Activated B cell treated with CpG ODN at 0.5 μM for 24 hours (primary cell): ENCODE measurements at regions not wholly inside any gene's neighbourhood (a gene's known extent, or its start where the extent isn't known, plus 50 kb on each side); places are given as distances from the start of the nearest gene placed in this dataset.

ENCODE experiments used
- ATAC-seq: fragments of 200-7000 bp; cut with Tn5 transposase; one replicate; pipeline ENCODE4 v1.10.0; 2021; ENCODE audit warnings: low read depth, mild to moderate bottlenecking, moderate library complexity
- CTCF ChIA-PET: fragments of 350-600 bp; sonication (Branson Sonifier 250); formaldehyde crosslinking; loops from one replicate; lab custom pipeline; 2021; ENCODE audit warnings: antibody characterized with exemption; lab: Charles Lee
- POLR2A ChIA-PET: fragments of 350-600 bp; sonication (Branson Sonifier 250); formaldehyde crosslinking; loops from one replicate; lab custom pipeline; 2021; ENCODE audit warnings: antibody characterized with exemption; lab: Charles Lee
- DNase-seq: peaks from one replicate; pipeline ENCODE4 v3.0.0; 2022
- H3K27ac Mint-ChIP-seq: one replicate; pipeline ENCODE4 v1.8.0; 2020; ENCODE audit warnings: mixed read lengths
- H3K27me3 Mint-ChIP-seq: one replicate; pipeline ENCODE4 v1.8.0; 2021; ENCODE audit warnings: mixed read lengths
- H3K36me3 Mint-ChIP-seq: one replicate; pipeline ENCODE4 v1.8.0; 2021; ENCODE audit warnings: low read depth, mixed read lengths
- H3K4me1 Mint-ChIP-seq: one replicate; pipeline ENCODE4 v1.8.0; 2021; ENCODE audit warnings: mixed read lengths
- H3K4me3 Mint-ChIP-seq: one replicate; pipeline ENCODE4 v1.8.0; 2020; ENCODE audit warnings: mild to moderate bottlenecking, mixed read lengths
- H3K9me3 Mint-ChIP-seq: one replicate; pipeline ENCODE4 v1.8.0; 2020; ENCODE audit warnings: mixed read lengths
- CTCF ChIP-seq: fragments of 200-600 bp; IDR thresholded peaks from one replicate; pipeline ENCODE4 v1.8.0; 2022; ENCODE audit warnings: antibody characterized with exemption, mild to moderate bottlenecking
- intact Hi-C: fragments of 100-400 bp; cut with micrococcal nuclease; formaldehyde crosslinking; loops from one replicate; pipeline ENCODE4 v1.15.1; 2024

DNA sequence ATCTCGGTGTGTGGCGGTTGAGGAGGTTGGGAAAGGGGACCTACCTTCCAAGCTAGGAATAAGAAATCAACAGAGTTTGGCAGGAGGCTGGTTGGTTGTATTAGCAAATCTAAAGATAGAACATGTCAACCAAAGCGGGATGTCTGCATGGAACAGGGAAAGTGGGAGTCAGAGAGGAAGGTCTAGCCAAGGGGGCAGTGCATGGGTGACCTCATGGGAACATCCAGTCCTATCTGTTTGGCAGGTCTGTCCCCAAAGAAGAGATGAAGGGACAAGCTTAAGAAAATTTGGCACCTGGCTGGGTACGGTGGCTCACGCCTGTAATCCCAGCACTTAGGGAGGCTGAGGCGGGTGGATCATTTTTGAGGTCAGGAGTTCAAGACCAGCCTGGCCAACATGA lies 118.7 kb upstream of the TSC22D1 start:
- intact Hi-C loops: no loop called here
- no peak overlapping the region for H3K27ac Mint-ChIP-seq
- no peaks in the 10 kb centered on the region for H3K9me3 Mint-ChIP-seq
- H3K4me1 Mint-ChIP-seq: no peaks in the 10 kb centered on the region
- ATAC-seq (no peak), DNase-seq (no peak)
- ChIA-PET POLR2A (no interaction called here), CTCF (interaction anchor here (1.0 kb wide), 1 partner anchor 9 kb away, joined by 3 read pairs; no protein-coding TSS in a partner anchor)
- H3K27me3 Mint-ChIP-seq: peaks cover 4% of the 10 kb centered on the region
- H3K36me3 Mint-ChIP-seq: no peaks in the 10 kb centered on the region
- no peak overlapping the region for H3K4me3 Mint-ChIP-seq
- TF ChIP-seq CTCF: no peak

DNA sequence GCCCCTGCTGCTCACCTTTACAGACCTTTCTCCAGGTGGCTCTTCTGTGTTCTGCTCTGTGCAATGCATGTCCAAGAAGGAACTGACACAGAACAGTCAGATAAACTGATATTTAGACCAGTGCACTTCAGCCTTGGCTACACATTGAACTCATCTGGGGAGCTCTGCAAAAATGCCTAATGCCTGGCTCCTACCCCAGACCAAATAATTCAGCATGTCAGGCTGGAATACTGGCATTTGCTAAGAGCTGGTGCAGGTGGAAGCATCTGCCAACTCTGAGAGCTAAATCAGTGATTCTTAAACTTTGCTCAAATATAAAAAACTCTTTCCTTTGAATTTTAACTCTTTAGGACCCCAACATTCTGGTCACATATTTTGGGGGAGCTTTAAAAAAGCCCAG lies 118.2 kb upstream of the TSC22D1 start:
- intact Hi-C loops: no loop called here
- no peak for DNase-seq
- H3K9me3 Mint-ChIP-seq: no peaks in the 10 kb centered on the region
- no peak for ATAC-seq
- H3K27ac Mint-ChIP-seq: no peak overlapping the region
- TF ChIP-seq CTCF: no peak
- ChIA-PET POLR2A (no interaction called here), CTCF (interaction anchor here (1.0 kb wide), 1 partner anchor 8 kb away, joined by 3 read pairs; no protein-coding TSS in a partner anchor)
- H3K36me3 Mint-ChIP-seq: no peaks in the 10 kb centered on the region
- peaks cover 4% of the 10 kb centered on the region for H3K27me3 Mint-ChIP-seq
- H3K4me3 Mint-ChIP-seq: no peak overlapping the region
- no peaks in the 10 kb centered on the region for H3K4me1 Mint-ChIP-seq

GRCh38 chr13:44693156-44693764 lies 117.1 kb upstream of the TSC22D1 start:
- Mint-ChIP-seq H3K27ac (no peak overlapping the region), H3K9me3 (no peaks in the 10 kb centered on the region), H3K27me3 (peaks cover 4% of the 10 kb centered on the region), H3K4me3 (no peak overlapping the region), H3K4me1 (no peaks in the 10 kb centered on the region), H3K36me3 (no peaks in the 10 kb centered on the region)
- intact Hi-C loops: no loop called here
- ChIA-PET POLR2A (no interaction called here), CTCF (no interaction called here)
- ATAC-seq (no peak), DNase-seq (no peak)
- no peak for TF ChIP-seq CTCF

DNA sequence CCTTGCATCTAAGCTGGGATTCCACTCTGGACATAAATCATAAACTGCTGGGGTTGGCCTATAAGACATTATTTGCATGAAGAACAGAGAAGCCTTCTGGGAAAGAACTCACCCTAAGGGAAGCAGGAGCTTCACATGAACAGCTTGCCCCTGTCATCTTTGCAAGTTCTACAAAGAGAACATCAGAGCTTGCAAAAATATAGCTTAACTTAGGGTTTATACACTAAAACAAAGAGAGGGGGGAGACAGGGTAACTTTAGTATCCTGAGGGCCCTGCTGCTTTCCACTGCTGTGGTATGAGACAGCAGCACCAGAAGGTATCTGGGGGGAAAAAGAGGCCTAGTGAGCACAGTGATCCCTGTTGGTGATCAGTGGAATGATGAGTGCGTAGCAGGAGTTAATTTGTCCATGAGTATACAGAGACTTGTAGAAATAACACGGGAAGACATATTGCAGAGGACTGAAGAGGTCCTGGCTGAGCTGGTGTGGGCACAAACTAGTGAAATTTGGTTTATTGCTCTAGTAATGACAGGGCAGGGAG lies 116.1 kb upstream of the TSC22D1 start:
- no peak for TF ChIP-seq CTCF
- ATAC-seq: no peak
- intact Hi-C loops: no loop called here
- POLR2A ChIA-PET: no interaction called here
- no peaks in the 10 kb centered on the region for H3K9me3 Mint-ChIP-seq
- H3K27ac Mint-ChIP-seq: no peak overlapping the region
- H3K4me1 Mint-ChIP-seq: no peaks in the 10 kb centered on the region
- H3K27me3 Mint-ChIP-seq: no peaks in the 10 kb centered on the region
- no peak for DNase-seq
- CTCF ChIA-PET: no interaction called here
- H3K4me3 Mint-ChIP-seq: no peak overlapping the region
- no peaks in the 10 kb centered on the region for H3K36me3 Mint-ChIP-seq

DNA sequence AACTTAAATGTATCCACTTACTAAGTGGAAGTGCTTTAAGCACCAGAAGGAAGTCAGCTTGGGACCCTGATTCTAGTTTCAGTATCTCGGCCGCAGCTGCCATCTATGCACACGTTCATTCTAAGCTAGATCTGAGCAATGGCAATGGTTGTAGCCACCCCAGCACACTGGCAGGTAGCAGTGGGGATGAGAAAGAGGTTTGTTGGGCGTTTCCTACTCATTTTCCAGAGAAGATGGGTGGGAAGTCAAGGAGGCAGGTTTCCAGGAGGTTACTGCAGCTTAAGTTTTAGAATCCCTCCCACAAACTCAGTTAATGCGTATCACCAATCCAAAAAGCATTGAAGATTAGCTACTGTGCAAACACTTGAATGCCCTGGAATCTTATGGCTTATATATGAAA lies 114.2 kb upstream of the TSC22D1 start:
- Mint-ChIP-seq H3K4me3 (no peak overlapping the region), H3K4me1 (no peaks in the 10 kb centered on the region), H3K27ac (no peak overlapping the region), H3K36me3 (no peaks in the 10 kb centered on the region), H3K27me3 (no peaks in the 10 kb centered on the region), H3K9me3 (peaks cover 5% of the 10 kb centered on the region)
- TF ChIP-seq CTCF: no peak
- intact Hi-C loops: no loop called here
- POLR2A ChIA-PET: no interaction called here
- no peak for DNase-seq
- CTCF ChIA-PET: no interaction called here
- no peak for ATAC-seq
